ENCODE measurements at regions not wholly inside any gene's neighbourhood (a gene's known extent, or its start where the extent isn't known, plus 50 kb on each side); places are given as distances from the start of the nearest gene placed in this dataset.
"Not testable (repeated sequence)": the region's sequence is repeated elsewhere in the genome, so short reads cannot be mapped to it uniquely, and the experiment has no call there.

DNA sequence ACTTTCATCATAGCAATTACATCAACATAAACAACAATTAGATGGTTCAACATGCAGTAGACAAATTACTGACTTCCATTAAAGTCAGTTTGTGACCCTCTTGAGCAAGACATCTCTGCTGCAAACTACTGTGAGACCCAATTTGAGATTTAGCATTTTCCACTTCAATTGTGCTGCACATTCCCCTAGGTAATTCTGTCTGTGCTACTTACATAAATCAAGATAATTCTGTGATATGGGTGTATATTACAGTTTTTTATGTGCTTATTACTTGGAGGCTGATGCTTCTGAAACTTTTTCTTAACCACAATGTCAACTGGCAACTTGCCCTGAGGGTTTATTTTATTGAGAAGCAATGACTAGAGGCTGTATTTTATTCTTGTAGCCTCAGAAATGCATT is 1714.4 kb downstream of the OLFM4 start:
- FAIRE-seq: no peak

DNA sequence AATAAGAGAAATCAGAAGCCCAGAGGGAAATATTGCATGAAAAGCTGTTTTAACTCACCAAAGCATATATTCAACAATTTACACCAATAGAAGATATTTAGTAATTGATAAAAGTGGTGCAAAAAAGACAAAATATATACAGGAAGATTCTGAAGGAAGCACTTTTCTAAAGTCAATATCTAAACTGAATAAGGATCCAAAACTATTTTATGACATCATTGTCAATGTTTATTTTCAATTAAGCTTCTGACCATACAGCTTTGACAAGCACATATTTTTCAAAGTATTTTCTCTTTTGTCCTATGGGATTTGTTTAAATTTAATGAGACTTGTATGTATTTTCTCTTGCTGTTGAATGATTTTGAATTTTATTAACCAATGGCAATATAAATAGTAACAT is 1716.1 kb downstream of the OLFM4 start:
- FAIRE-seq: no peak

DNA sequence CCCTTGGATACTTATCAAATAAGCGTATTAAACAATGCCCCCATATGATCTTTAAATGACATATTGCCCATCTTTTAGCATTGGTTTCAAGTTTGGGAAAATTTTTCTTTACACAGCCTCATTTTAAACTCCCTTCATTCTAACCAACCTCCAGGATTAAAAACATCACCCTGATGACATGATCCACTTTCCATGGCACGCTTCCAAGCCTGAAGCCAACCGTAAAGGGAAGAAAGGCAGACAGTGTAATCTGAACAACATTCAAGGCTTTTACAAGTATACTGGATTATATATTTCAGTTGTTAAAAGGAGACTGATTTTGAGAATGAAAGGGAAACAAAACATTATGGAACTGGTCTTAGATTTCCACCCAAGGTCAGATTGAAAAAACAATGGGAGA is 1721.9 kb downstream of the OLFM4 start:
- no peak for FAIRE-seq

GRCh38 chr13:54758795-54759194 is 1730.2 kb downstream of the OLFM4 start:
- FAIRE-seq: no peak

DNA sequence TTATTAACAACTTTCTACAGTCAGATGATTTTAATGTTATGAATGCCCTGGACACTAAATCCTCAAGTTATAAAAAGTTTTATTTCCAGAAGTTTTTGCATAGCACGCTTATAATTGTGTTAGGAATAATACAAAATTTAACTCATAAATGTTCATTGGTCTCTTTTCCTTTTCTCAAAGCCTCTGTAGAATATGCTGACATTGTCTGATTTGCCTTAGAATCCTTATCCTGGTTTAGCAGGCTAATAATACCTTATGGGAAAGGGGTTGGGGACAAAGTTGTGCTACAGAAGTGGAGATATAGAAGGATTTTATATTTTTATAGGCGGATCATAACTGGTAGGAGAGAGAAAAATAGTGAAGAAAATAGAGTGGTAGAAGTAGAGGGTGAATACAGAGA is 1739.6 kb downstream of the OLFM4 start:
- no peak for FAIRE-seq

DNA sequence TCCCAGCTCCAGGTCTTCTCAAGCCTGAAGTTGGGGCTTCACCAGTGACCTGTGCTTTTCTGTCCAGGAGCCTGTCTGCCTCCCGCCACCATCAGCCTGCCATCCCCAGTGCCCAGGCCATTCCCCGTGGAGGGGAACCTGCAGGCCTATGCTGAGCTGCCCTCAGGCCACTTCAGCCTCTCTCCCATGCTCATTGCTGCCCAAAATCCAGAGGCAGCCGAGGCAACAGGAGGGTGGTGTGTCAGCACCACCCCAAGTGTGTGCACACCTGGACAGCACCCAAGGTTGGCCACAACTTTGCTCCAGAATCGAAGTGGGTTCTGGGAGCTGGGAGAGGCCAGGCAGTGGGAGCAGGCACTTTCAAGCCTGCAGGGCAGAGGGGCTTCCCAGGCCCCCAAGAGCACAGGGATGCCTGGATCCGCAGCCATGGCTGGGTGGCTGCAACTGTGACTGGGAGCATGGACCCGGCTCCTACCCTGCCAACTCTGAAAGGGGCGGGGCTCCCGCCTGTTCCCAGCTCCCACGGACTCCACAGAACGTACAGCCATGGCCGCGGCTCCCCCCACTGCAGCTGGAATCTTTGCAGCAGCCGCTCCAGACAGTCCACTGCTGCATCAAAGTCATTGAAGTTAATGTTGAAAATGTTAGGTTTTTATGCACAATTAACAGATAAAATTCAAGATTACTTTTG is 1747.0 kb downstream of the OLFM4 start:
- FAIRE-seq: no peak

DNA sequence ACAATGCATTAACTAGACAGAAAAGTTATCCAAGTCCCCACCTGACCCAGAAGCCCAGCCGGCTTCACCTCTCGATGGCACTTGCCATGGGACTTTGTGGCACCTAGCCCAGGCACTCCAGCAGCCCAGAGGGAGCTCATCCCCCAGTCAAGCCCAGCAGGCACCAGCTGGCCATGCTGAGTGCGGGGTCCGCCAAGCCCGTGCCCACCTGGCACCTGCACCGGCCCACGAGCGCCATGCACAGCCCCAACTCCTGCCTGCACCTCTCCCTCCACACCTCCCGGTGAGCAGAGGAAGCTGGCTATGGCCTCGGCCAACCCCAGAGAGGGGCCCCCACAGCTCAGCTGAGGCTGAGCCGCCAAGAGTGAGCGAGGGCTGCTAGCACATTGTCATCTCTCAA is 1759.1 kb downstream of the OLFM4 start:
- no peak for FAIRE-seq

- FAIRE-seq: no peak
Observed at GRCh38 chr13:54799621-54800226, 1771.1 kb downstream of the OLFM4 start.

GRCh38 chr13:54802226-54802625 is 1773.6 kb downstream of the OLFM4 start:
- FAIRE-seq: no peak

- FAIRE-seq: no peak
Observed at GRCh38 chr13:54805743-54806142, 1777.1 kb downstream of the OLFM4 start.

DNA sequence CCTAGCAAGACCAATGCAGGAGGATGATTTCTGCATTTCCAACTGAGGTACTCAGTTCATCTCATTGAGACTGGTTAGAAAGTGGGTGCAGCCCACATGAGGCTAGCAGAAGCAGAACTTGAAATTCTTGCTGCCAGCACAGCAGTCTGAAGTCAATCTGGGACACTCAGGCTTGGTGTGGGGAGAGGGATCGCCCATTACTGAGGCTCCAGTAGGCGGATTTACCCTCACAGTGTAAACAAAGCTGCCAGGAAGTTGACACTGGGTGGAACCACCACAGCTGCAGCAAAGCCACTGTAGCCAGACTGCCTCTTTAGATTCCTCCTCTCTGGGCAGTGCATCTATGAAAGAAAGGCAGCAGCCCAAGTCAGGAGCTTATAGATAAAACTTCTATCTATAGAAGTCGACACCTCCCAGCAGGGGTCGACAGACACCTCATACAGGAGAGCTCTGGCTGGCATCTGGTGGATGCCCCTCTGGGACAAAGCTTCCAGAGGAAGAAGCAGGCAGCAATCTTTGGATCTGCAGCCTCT is 1793.4 kb downstream of the OLFM4 start:
- not testable (repeated sequence) for FAIRE-seq

- not testable (repeated sequence) for FAIRE-seq
Observed at GRCh38 chr13:54829391-54830068, 1800.9 kb downstream of the OLFM4 start.

DNA sequence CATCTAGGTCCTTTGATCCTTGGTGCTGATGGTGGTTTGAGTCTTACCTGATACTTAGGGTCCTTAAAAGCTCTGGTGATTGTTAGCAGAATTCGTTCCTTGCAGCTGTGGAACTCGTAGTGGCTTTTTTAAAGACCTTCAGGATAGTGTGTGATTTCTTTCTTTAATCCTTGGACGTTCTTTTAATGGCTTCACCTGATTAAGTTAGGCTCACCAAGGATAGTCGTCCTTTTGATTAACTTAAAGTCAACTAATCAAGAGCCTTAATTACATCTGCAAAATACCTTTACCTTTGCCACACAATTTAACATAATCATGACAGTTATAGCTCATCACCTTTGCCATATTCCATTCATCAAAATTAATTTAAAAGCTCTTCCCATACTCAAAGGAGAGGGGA is 1807.7 kb downstream of the OLFM4 start:
- FAIRE-seq: no peak

- no peak for FAIRE-seq
Observed at GRCh38 chr13:54841682-54842081, 1813.1 kb downstream of the OLFM4 start.

DNA sequence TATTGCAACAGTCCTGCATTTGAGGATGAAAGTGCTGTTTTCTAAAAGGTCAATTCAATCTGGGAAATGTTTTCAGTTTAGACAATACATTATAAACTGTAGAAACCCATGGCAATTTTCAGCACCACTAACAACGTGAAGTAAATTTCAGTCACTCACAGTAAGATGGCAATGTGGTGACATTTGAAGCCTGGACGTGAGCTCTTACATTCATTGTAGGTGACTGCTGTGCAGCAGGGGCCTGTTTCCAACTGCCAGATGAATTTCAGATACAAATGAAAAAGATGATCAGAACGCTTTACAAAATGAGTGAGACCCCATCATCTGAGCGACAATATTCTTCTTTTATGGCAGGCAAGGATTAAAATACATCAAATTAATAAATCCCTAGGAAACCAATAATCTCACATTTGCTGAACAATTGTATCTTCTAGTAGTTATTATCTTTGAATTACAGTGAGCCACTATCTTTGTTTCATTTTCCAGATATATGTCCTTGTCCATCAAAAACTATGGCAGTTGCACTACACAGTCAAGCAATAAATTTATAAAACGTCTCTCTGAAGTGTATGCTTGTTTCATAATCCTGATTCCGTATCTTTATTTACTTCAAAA is 1816.8 kb downstream of the OLFM4 start:
- FAIRE-seq: no peak

DNA sequence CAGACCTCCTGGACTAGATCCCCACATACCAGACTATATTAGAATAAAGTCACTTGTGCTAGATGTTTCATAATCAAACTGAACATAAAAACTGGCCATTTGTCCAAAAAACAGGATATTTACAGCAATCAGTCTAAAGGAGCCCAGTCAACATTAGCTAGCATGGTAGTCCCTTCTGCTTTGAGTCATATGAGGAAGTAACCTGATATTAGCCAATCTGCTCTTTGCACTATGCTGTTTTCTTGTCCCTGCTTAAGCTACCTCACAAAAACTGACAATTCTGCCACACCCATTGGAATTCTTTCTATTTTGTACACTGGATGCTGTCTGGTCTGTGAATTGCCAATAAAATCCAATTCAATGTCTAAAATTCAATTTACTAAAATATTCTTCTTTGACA is 1824.2 kb downstream of the OLFM4 start:
- FAIRE-seq: no peak

DNA sequence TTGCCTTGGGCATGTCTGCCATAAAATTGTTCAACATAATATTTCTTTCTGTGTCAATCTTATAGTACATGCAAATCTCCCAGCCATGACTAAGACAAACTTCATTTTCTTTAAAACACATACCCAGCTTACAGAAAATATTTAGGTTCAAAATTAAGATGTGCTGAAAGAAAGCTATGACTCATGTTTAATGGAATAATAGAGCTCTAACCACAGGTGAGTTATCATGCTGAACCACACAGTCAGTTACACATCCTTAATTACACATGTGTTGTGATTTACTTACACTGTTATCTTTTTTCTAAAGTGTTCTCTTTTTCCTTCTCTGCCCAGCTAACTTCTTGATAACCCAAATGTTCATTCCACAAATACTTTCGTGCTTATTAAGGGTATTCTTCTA is 1831.2 kb downstream of the OLFM4 start:
- FAIRE-seq: no peak

DNA sequence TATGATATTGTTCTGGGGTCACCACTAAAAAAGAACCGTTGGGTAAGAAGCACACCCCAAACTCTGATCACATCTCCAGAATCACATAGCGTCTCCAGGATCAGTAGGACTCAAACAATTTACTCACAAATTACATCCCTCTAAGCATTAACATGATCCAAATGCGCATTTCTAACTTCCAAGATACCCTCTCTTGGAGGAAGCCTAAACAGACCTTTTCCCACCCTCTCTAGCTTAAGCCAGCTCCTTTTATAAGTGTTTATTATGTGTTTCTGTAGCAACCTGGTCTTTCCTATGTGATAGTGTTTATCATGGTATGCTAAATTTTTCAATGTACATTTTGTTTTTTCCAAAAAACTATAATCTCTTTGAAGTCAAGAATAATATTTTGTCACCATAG is 1846.5 kb downstream of the OLFM4 start:
- no peak for FAIRE-seq

- no peak for FAIRE-seq
Observed at GRCh38 chr13:54879036-54879435, 1850.4 kb downstream of the OLFM4 start.

GRCh38 chr13:54884682-54885081 is 1856.1 kb downstream of the OLFM4 start:
- no peak for FAIRE-seq

DNA sequence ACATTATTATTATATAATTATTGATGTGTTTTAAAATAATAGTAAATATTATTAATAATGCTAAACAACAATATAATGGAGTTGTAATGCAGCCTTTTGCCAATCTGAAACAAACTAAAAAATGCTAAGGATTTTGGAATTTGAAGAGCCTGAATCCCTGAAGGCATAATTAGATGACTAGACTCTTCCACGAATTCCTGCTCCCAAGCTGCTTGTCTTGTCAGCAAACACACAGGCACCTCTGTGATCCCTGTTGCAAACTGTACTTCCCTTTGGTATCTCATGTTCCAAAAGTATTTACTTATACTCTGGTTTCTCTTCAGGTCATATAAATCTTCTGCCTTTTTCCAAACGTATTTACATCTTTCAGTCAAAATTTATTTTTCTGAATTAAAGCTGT is 1862.4 kb downstream of the OLFM4 start:
- no peak for FAIRE-seq

- no peak for FAIRE-seq
Observed at GRCh38 chr13:54901316-54901715, 1872.7 kb downstream of the OLFM4 start.

GRCh38 chr13:54912367-54912766 is 1883.8 kb downstream of the OLFM4 start:
- no peak for FAIRE-seq

GRCh38 chr13:54913668-54914067 is 1885.1 kb downstream of the OLFM4 start:
- no peak for FAIRE-seq

Data from colon (tissue), 2 donors.